Endothelial cell (in vitro differentiated cells): ENCODE measurements at regions not wholly inside any gene's neighbourhood (a gene's known extent, or its start where the extent isn't known, plus 50 kb on each side); places are given as distances from the start of the nearest gene placed in this dataset.

ENCODE experiments used
- DNase-seq: peaks from one replicate; pipeline ENCODE4 v3.0.0; 2021; ENCODE audit warnings: low spot score
- H3K27ac Mint-ChIP-seq: one replicate; pipeline ENCODE4 v1.8.0; 2021; ENCODE audit warnings: mixed read lengths, inconsistent platforms; ENCODE audit not compliant: unreplicated experiment
- H3K27me3 Mint-ChIP-seq: one replicate; pipeline ENCODE4 v1.8.0; 2021; ENCODE audit warnings: mild to moderate bottlenecking, moderate library complexity, mixed read lengths, inconsistent platforms; ENCODE audit not compliant: unreplicated experiment
- H3K36me3 Mint-ChIP-seq: one replicate; pipeline ENCODE4 v1.8.0; 2021; ENCODE audit warnings: mild to moderate bottlenecking, low read depth, mixed read lengths, inconsistent platforms; ENCODE audit not compliant: unreplicated experiment
- H3K4me1 Mint-ChIP-seq: one replicate; pipeline ENCODE4 v1.8.0; 2021; ENCODE audit warnings: mild to moderate bottlenecking, mixed read lengths, inconsistent platforms; ENCODE audit not compliant: unreplicated experiment
- H3K4me3 Mint-ChIP-seq: one replicate; pipeline ENCODE4 v1.8.0; 2021; ENCODE audit warnings: mild to moderate bottlenecking, mixed read lengths, inconsistent platforms; ENCODE audit not compliant: unreplicated experiment
- H3K9me3 Mint-ChIP-seq: one replicate; pipeline ENCODE4 v1.8.0; 2021; ENCODE audit warnings: mixed read lengths, inconsistent platforms; ENCODE audit not compliant: unreplicated experiment
- TF ChIP-seq, protein P1 (sequence below): fragments of 200-600 bp; sonication (generic); IDR thresholded peaks from one replicate; pipeline ENCODE4 v1.5.0; 2021; ENCODE audit warnings: antibody characterized with exemption; ENCODE audit not compliant: unreplicated experiment

DNA sequence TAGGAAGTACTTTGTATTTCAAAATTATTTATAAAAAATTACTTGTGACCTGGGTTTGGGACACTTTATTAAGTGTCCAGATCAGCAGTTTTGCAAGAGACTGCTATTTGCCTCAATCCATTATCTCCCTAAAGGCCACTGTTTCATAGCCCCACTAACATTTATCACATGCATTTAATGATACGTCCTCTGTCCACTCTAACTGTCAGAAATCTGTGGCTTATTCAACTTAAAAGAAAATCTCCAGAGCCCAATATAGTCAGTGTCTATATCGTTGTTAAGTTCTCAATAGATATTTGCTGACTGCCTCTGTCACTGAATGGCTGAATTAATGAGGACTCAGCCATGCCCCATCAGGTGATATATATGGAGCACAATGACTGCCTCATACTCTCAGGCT is 553.9 kb upstream of the POM121L12 start:
- no peaks in the 10 kb centered on the region for H3K27me3 Mint-ChIP-seq
- H3K9me3 Mint-ChIP-seq = no peaks in the 10 kb centered on the region
- H3K27ac Mint-ChIP-seq = no peak overlapping the region
- TF ChIP-seq, protein P1, sequence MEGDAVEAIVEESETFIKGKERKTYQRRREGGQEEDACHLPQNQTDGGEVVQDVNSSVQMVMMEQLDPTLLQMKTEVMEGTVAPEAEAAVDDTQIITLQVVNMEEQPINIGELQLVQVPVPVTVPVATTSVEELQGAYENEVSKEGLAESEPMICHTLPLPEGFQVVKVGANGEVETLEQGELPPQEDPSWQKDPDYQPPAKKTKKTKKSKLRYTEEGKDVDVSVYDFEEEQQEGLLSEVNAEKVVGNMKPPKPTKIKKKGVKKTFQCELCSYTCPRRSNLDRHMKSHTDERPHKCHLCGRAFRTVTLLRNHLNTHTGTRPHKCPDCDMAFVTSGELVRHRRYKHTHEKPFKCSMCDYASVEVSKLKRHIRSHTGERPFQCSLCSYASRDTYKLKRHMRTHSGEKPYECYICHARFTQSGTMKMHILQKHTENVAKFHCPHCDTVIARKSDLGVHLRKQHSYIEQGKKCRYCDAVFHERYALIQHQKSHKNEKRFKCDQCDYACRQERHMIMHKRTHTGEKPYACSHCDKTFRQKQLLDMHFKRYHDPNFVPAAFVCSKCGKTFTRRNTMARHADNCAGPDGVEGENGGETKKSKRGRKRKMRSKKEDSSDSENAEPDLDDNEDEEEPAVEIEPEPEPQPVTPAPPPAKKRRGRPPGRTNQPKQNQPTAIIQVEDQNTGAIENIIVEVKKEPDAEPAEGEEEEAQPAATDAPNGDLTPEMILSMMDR = no peak
- H3K36me3 Mint-ChIP-seq = no peaks in the 10 kb centered on the region
- no peaks in the 10 kb centered on the region for H3K4me1 Mint-ChIP-seq
- no peak overlapping the region for H3K4me3 Mint-ChIP-seq
- no peak for DNase-seq

- TF ChIP-seq, protein P1 = no peak
- no peak overlapping the region for H3K27ac Mint-ChIP-seq
These were observed 555.4 kb upstream of the POM121L12 start for GRCh38 chr7:52479990-52480389.

DNA sequence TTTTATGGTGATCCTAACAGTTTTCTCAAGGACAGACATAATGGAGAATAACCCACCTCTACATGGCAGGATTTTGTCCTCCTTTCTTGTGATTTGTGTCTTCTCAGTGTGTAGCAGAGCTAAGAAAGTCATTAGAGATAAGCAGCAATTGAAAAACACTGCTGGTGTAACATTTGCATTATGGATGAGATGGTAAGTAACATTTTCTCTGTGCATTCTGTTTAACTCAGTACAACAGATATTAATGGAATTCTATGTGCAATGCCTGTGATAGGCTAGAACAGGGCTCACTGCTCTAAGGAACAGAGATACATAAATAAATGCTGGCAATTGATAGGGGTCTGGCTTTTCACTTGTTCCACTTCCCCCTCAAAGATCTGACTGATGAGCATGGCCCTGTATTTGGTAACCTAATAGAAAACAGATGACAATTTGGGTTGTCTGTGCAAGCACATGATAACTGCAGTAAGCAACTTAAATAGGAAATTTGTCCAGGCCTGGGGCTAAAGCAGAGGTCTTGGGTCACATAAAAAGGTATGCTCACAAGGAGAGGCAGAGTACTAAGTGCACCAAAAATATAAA is 560.3 kb upstream of the POM121L12 start:
- TF ChIP-seq, protein P1 = no peak
- no peaks in the 10 kb centered on the region for H3K9me3 Mint-ChIP-seq
- H3K4me1 Mint-ChIP-seq = no peaks in the 10 kb centered on the region
- no peak overlapping the region for H3K27ac Mint-ChIP-seq
- H3K36me3 Mint-ChIP-seq = no peaks in the 10 kb centered on the region
- DNase-seq = no peak
- H3K4me3 Mint-ChIP-seq = no peak overlapping the region
- no peaks in the 10 kb centered on the region for H3K27me3 Mint-ChIP-seq

More at GRCh38 chr7:52479990-52480389, 555.4 kb upstream of the POM121L12 start:
- no peak for DNase-seq
- H3K4me3 Mint-ChIP-seq = no peak overlapping the region
- H3K27me3 Mint-ChIP-seq = no peaks in the 10 kb centered on the region
- H3K36me3 Mint-ChIP-seq = no peaks in the 10 kb centered on the region
- no peaks in the 10 kb centered on the region for H3K9me3 Mint-ChIP-seq
- no peaks in the 10 kb centered on the region for H3K4me1 Mint-ChIP-seq

DNA sequence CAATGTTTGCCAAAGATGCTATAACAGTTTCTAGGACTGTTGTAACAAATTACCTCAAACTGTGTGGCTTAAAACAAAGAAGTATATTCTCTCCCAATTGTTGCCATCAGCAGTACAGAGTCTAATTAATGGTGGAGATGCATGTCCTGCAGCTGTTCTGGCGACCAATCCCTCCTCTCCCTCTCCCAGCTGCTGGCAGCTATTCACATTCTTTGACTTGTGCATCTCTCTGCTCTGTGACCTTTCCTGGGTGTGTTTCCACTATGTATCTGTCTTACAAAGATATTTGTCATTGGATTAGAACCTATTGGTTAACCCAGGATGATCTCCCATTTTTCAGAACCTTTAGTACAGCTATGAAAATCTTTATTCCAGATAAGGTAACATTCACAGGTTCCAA is 561.7 kb upstream of the POM121L12 start:
- no peaks in the 10 kb centered on the region for H3K4me1 Mint-ChIP-seq
- TF ChIP-seq, protein P1 = no peak
- no peak overlapping the region for H3K27ac Mint-ChIP-seq
- no peak for DNase-seq
- no peaks in the 10 kb centered on the region for H3K36me3 Mint-ChIP-seq
- H3K9me3 Mint-ChIP-seq = no peaks in the 10 kb centered on the region
- H3K4me3 Mint-ChIP-seq = no peak overlapping the region
- no peaks in the 10 kb centered on the region for H3K27me3 Mint-ChIP-seq

- TF ChIP-seq, protein P1 = no peak
- Mint-ChIP-seq H3K4me1 (no peaks in the 10 kb centered on the region), H3K9me3 (no peaks in the 10 kb centered on the region), H3K36me3 (no peaks in the 10 kb centered on the region), H3K27me3 (no peaks in the 10 kb centered on the region), H3K4me3 (no peak overlapping the region), H3K27ac (no peak overlapping the region)
- DNase-seq = no peak
These were observed 563.3 kb upstream of the POM121L12 start for GRCh38 chr7:52472006-52472620.
